GM23338 (cell line): ENCODE measurements at regions not wholly inside any gene's neighbourhood (a gene's known extent, or its start where the extent isn't known, plus 50 kb on each side); places are given as distances from the start of the nearest gene placed in this dataset.

Experiments used
- CREB1 ChIP-seq: fragments of 250-450 bp; sonication (Bioruptor Pico); IDR thresholded peaks from 2 replicates; pipeline ENCODE4 v1.5.0; 2020; ENCODE audit warnings: low read depth, mild to moderate bottlenecking, moderate library complexity
- CTCF ChIP-seq, 2 experiments: fragments of 200-600 bp in 1 of 2; sonication (generic) in 1 of 2; conservative IDR thresholded peaks; 2 replicates each; pipeline versions ENCODE4 v1.5.1 to v1.6.1; 2016 to 2017; ENCODE audit warnings: antibody characterized with exemption in 2 of 2, low read depth in 2 of 2, mild to moderate bottlenecking in 2 of 2, moderate library complexity in 1 of 2
- EZH2 ChIP-seq: fragments of 200-600 bp; sonication (generic); IDR thresholded peaks from one replicate; pipeline ENCODE4 v1.8.0; 2017; ENCODE audit warnings: antibody characterized with exemption, mild to moderate bottlenecking, low read depth; ENCODE audit not compliant: unreplicated experiment
- POLR2AphosphoS5 ChIP-seq: IDR thresholded peaks from 2 replicates; pipeline ENCODE4 v1.6.1; 2016; ENCODE audit warnings: antibody characterized with exemption, low read depth

GRCh38 chr4:185933078-185933581 is 121.1 kb upstream of the SORBS2 start:
- TF ChIP-seq CTCF (conservative IDR thresholded peaks at IDR 0.05; ENCODE audit: low read depth in 2 of 2) (no peak), EZH2 (no peak), CREB1 (CRISPR knock-in tag) (no peak), POLR2AphosphoS5 (no peak)
